ENCODE measurements at regions not wholly inside any gene's neighbourhood (a gene's known extent, or its start where the extent isn't known, plus 50 kb on each side); places are given as distances from the start of the nearest gene placed in this dataset.

GRCh38 chr5:143586781-143587362, 183.4 kb upstream of the NR3C1 start:
- no peak for TF ChIP-seq ATF6 (CRISPR knock-in tag; IDR thresholded peaks at IDR 0.05)
- TF ChIP-seq HNRNPL (IDR thresholded peaks at IDR 0.05; ENCODE audit: low read depth, low read length): no peak
- no peak for TF ChIP-seq EP300 (IDR thresholded peaks at IDR 0.05; ENCODE audit: low read length)
- no peak for TF ChIP-seq CTCF (IDR thresholded peaks at IDR 0.05 in 2 of 3, conservative IDR thresholded peaks at IDR 0.05 in 1 of 3; ENCODE audit: insufficient read depth in 2 of 3, low read depth in 1 of 3, low read length in 3 of 3)
- no peak for TF ChIP-seq NR2C2 (CRISPR knock-in tag; IDR thresholded peaks at IDR 0.05)
- TF ChIP-seq NR2C2 (tag; IDR thresholded peaks at IDR 0.05): no peak
- TF ChIP-seq ZNF274 (IDR thresholded peaks at IDR 0.05; ENCODE audit: borderline replicate concordance, low read depth, low read length): no peak
- no peak for TF ChIP-seq RFX1 (IDR thresholded peaks at IDR 0.05)
- TF ChIP-seq HDAC2 (IDR thresholded peaks at IDR 0.05): no peak
- TF ChIP-seq POLR2AphosphoS5 (IDR thresholded peaks at IDR 0.05; ENCODE audit: control insufficient read depth, insufficient read depth, low read depth, low read length): no peak

Data from K562 (cell line).